ENCODE measurements at regions not wholly inside any gene's neighbourhood (a gene's known extent, or its start where the extent isn't known, plus 50 kb on each side); places are given as distances from the start of the nearest gene placed in this dataset.

DNA sequence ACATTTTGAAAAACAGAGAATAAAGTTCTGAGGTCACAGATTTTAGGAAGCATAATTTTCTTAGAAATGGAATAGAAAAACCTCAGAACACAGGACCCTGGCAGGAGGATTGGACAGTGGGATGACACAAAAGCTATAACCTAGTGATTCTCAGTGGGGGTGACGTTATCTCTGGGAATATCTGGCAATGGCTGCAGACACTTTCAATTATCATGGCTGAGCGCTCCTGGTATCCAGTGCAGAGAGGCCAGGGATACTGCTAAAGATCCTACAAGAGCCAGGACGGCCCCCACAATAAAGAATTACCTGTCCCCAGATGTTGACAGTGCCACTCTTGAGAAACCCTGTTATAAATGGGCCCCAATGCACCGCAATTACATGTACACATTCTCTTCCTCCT is 117.2 kb upstream of the SPRED2 start:
- no peak for TF ChIP-seq CTCF (IDR thresholded peaks at IDR 0.05)
- TF ChIP-seq SIN3A (IDR thresholded peaks at IDR 0.05; ENCODE audit: borderline replicate concordance, insufficient read depth, low read depth, low read length) = no peak

Data from Panc1 (cell line).